CD4-positive, alpha-beta T cell treated with Interleukin-10 for 1 hour (primary cell): ENCODE measurements at regions not wholly inside any gene's neighbourhood (a gene's known extent, or its start where the extent isn't known, plus 50 kb on each side); places are given as distances from the start of the nearest gene placed in this dataset.
"Not testable (repeated sequence)": the region's sequence is repeated elsewhere in the genome, so short reads cannot be mapped to it uniquely, and the experiment has no call there.

Experiments
- DNase-seq: peaks from one replicate; pipeline ENCODE4 v3.0.0-alpha.2; 2020

- no peak for DNase-seq
Measured at GRCh38 chr20:57777911-57778310, 68.1 kb upstream of the PMEPA1 start.

DNA sequence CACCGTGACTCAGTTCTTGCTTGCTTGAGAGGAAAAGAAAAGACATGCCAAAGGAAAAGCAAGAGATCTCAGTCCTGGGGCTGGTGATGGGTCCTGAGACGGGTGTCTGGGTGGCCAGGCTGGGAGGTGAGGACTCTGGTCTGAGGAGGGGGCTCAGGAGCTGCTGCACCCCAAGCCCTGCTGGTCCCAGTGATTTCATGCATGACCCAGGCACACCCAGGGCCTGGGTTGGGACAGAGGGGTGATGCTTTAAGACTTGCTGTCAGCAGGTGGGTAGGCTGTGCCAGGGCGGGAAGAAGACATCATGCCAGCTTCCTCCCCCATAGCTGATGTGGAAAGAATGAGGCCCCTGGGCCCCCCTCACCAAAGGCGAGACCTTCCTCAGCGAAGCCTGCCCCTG lies 65.1 kb upstream of the PMEPA1 start:
- DNase-seq = no peak

DNA sequence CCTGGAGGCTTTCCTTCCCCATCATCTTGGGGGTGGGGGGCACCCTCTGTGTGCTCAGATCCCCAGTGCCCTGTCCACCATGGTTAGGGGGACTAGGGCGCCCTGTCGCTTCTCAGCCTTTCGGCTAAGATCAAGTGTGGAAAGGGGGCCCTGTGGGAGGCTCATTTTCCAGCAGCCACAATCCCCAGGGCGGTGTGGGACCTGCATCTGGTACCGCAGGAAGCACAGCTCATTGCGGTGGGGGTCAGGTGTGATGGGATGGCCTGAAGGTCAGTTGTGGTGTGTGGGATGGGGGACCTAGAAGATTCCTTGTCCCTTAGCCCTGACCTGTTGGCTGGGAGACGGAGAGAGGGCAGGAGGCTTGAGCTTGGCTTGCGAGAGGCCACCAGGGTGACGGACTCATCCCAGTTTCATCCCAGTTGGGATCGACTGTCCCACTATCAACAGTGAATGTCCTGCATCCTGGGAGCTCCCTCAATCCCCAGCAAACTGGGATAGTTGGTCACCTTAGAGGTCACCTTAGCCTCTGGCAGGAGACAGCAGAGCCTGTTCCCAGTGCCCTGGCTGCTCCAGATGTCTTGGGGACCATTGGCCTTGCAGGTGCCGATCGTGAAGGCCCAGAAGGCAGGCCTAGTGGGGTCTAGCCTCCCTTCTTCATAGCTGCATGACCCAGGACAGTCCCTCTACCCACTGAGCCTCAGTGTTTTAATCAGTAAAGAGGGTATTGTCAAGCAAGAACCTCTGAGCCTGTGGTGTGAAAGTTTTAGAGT lies 64.5 kb upstream of the PMEPA1 start:
- no peak for DNase-seq

DNA sequence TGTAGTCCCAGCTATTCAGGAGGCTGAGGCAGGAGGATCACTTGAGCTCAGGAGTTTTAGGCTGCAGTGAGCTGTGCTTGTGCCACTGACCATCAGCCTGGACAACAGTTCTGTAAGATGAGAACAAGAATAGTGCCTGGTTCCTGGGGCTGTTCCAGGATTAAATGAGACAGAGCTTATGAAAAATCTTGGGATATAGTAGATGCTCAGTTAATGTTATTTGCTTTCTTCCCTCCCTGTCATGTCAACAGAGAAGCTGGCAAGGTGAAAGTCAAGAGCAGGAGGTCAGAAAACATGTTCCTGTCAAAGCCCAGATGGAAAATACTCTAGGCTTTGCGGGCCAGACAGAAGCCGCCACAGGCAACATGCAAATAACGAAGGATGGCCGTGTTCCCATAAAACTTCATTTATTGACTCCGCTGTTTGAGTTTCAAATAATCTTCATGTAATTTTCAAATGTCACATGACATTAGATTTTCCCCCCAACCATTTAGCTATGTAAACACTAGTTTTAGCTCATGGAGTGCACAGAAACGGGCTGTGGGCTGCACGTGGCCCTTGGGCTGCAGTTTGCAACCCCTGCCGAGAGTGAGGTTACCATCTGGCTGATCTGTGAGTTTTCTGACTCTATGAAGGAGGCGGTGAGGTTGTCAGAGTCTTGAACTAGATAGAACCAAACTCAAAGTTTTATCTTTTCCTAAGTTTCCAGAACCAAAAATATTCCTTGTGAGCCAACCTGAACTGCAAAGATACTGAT lies 63.4 kb upstream of the PMEPA1 start:
- DNase-seq = no peak

DNA sequence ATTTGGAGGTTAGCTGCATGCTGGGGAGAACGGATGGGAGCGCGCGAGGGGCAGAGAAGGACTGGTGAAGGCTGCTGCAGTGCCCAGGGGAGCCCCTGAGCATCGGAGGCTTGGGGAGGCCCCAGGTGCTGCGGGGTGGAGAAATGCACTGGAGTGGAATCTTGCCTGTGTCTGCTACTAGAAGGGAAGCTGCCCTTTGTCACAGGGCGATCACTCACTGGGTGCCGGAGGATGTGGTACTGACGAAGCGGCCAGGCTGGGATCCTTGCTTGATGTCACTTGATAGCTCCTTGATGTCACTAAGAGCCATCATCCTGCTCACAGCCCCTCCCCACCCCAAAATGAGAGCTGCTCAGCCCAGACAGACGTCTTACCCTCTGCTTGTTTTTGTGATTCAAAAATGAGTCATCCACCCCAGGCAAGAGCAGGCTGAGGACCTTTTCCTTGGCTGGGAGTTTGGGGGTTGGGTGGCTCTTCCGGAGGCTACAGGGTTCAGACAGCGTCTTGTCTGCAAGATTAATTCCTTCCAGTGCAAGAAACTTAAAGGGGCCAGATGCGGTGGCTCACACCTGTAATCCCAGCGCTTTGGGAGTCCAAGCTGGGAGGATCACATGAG lies 62.6 kb upstream of the PMEPA1 start:
- no peak for DNase-seq

DNA sequence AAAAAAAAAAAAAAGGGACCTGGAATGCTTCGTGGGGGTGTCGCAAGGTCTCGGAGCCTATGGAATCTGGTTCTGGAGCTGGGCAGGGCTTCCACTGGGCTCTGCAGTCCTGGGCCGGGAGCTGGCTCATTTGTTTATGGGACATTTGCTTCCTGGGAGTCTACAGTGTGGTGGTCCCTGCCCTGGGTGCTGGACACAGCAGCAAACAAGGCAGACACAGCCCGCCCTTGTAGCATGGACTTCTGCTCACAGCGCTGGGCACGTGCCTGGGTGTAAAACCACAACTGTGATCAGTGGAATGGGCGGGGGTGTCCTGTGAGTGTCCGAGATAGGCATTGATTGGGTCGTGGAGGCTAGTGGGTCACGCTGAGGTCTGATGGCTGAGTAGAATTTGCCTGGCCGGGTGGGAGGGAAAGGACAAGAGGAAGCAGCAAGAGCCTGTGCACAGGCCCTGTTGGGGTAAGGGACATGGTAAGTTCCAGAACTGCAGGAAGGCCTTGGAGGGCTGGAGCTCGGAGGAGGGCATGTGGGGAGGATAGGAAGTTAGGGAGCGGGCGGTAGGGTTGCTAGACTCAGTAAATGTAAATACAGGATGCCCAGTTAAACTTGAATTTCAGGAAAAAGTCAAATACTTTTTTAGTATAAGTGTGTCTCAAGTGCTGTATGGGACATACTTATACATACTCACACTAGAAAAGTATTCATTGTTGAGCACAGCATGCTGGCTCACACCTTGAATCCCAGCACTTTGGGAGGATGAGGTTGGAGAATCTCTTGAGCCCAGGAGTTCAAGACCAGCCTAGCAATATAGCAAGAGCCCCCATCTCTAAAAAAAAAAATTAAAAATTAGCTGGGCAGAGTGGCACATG lies 61.3 kb upstream of the PMEPA1 start:
- DNase-seq = no peak

- not testable (repeated sequence) for DNase-seq
Measured at GRCh38 chr20:57770401-57770800, 60.6 kb upstream of the PMEPA1 start.

DNA sequence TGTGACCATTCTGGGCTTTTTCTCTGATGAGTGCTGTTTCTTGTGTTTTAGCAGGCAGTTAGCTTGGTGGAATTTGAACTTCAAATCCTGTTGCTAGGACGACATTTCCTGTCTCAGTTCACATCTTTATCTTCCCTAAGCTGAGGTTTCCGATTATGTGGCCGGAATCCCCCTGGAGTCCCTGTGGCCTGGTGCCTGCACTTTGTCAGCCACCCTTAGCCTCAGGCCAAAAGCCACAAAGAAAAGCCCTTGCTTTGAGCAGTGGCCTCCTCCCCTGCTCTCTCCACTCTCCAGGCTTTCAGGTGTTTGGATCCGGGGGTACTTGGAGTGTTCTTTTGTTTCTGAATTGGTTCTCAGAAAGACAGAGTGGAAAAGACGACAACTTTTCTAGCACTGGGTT lies 59.9 kb upstream of the PMEPA1 start:
- no peak for DNase-seq

DNA sequence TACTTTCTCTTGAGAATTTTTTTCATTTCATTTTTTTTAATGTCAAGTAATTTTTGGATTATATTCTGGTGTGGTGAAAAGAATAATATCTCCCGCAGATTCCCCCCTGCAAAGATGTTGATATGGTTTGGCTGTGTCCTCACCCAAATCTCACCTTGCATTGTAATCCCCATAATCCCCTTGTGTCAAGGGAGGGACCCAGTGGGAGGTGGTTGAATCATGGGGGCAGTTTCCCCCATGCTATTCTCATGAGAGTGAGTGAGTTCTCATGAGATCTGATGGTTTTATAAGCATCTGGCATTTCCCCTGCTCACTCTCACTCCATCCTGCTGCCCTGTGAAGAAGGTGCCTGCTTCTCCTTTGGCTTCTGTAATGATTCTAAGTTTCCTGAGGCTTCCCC lies 58.7 kb upstream of the PMEPA1 start:
- no peak for DNase-seq

DNA sequence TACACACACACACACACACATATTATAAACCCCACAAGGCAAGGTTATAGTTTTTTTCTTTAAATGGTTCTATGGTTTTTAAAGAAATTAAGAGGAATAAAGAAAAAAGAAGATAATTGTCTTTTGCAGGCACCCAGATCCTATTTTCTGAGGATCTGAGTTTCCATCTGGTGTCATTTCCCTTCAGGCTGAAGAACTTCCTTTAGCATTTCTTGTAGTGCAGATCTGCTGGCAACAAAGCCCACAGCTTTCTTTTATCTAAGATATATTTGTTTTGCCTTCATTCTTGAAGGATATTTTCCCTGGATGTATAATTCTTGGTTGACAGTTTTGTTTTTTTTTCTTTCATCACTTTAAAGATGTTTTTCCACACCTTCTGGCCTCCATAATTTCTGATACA lies 57.6 kb upstream of the PMEPA1 start:
- no peak for DNase-seq

DNA sequence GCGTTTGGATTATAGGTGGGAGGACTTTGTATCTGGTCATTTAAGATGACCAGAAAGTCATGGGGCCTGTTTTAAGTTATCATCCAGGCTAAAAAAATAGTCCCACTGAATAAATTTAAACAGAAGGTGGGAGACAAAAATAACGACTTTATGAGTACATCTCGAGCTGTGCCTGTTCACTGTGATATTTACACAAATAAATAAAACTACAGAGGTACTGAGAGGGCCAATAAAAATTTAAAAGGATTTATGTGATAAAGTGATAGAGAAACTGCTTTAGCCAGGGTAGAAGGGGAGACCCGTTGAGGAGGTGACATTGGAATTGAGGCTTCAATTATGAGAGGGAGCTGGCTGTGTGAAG lies 53.4 kb upstream of the PMEPA1 start:
- DNase-seq = no peak

DNA sequence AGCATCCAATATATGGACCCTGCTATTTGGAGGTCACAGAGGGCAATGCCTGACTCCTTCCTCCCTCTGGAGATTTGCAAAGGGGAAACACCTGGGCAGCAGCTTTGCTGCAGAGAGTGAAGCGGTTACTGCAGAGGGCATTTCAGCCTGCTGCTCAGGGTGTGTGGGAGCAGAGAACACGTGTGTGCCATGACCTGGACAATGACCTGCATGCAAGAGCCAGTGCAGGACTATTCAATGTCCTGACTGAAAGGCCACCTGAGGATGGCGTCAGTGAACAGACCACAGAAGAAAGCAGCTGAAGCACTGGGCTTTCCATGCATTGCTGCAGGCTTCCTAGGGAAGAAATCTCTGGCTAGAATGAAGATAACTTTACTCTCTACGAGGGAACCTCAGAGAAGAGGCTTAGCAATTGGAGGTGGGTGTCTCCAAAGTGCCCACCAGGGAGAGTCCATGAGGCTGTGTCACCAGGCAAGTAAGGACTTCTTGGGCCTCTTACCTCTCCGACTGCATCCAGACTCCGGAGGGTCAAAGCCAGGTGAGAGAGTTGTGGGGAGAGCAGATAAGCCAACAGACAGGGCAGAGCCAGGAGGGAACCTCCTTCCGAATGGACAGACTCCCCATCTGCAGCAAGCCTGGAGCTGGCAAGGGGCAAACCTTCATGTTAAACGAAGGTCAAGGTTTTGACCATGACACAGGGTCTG lies 52.9 kb upstream of the PMEPA1 start:
- DNase-seq = no peak

GRCh38 chr20:57761413-57761734 lies 51.6 kb upstream of the PMEPA1 start:
- no peak for DNase-seq

- no peak for DNase-seq
Measured at GRCh38 chr20:57760698-57761412, 51.0 kb upstream of the PMEPA1 start.

DNA sequence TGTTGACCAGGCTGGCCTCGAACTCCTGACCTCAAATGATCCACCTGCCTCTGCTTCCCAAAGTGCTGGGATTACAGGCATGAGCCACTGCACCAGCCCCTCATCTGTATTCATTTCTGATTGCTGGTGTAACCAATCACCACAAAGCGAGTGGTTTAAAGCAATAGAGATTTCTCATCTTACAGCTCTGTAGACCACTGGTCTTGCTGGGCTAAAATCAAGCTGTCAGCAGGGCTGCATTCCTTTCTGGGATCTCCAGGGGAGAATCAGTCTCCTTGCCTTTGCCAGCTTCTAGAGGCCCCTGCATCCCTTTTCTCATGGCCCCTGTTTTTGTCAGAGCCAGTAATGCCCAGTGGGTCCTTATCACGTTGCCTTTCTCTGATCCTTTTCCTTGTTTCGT lies 49.9 kb upstream of the PMEPA1 start:
- DNase-seq = no peak
